ENCODE measurements at regions not wholly inside any gene's neighbourhood (a gene's known extent, or its start where the extent isn't known, plus 50 kb on each side); places are given as distances from the start of the nearest gene placed in this dataset.

DNA sequence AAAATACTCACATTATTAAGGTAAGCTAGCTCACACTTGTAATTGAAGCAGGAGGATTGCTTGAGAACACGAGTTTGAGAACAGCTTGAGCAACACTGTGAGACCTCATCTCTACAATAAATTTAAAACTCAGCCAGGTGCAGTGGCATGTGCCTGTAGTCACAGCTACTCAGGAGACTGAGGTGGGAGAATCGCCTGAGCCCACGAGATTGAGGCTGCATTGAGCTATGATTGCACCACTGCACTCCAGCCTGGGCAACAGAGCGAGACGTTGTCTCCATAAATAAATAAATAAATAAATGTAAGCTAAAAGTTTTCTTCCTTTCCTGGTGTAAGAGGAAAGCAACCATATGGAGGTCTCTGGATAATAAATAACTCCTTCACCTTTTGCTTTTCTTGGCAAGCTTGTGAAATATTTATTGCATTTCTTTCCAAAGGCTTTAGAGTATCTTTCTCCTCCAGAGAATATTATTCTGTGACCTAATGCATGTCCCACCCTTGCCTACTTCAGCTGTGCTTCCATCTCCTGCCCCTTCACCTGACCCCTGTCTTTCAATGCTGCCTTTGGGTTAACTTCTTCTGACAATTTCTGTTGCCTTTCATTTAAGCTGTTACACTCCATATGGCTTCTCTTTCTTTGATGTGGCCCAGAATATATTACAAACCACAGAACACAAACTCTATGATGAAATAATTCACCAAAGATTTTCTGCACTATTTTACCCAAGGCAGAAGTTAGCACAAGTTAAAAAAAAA lies 280.7 kb upstream of the RND3 start:
- TF ChIP-seq, protein P1, sequence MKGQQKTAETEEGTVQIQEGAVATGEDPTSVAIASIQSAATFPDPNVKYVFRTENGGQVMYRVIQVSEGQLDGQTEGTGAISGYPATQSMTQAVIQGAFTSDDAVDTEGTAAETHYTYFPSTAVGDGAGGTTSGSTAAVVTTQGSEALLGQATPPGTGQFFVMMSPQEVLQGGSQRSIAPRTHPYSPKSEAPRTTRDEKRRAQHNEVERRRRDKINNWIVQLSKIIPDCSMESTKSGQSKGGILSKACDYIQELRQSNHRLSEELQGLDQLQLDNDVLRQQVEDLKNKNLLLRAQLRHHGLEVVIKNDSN (IDR thresholded peaks at IDR 0.05), result no peak
- TF ChIP-seq EGR1 (IDR thresholded peaks at IDR 0.05) (no peak), EP300 (IDR thresholded peaks at IDR 0.05; ENCODE audit: borderline replicate concordance) (no peak), TAF1 (IDR thresholded peaks at IDR 0.05; ENCODE audit: low read depth) (no peak), CREB1 (IDR thresholded peaks at IDR 0.05; ENCODE audit: low read depth) (no peak), CEBPB (IDR thresholded peaks at IDR 0.05) (no peak), YY1 (IDR thresholded peaks at IDR 0.05; ENCODE audit: low read depth) (no peak), NFIC (IDR thresholded peaks at IDR 0.05) (no peak)
- TF ChIP-seq, protein P2, sequence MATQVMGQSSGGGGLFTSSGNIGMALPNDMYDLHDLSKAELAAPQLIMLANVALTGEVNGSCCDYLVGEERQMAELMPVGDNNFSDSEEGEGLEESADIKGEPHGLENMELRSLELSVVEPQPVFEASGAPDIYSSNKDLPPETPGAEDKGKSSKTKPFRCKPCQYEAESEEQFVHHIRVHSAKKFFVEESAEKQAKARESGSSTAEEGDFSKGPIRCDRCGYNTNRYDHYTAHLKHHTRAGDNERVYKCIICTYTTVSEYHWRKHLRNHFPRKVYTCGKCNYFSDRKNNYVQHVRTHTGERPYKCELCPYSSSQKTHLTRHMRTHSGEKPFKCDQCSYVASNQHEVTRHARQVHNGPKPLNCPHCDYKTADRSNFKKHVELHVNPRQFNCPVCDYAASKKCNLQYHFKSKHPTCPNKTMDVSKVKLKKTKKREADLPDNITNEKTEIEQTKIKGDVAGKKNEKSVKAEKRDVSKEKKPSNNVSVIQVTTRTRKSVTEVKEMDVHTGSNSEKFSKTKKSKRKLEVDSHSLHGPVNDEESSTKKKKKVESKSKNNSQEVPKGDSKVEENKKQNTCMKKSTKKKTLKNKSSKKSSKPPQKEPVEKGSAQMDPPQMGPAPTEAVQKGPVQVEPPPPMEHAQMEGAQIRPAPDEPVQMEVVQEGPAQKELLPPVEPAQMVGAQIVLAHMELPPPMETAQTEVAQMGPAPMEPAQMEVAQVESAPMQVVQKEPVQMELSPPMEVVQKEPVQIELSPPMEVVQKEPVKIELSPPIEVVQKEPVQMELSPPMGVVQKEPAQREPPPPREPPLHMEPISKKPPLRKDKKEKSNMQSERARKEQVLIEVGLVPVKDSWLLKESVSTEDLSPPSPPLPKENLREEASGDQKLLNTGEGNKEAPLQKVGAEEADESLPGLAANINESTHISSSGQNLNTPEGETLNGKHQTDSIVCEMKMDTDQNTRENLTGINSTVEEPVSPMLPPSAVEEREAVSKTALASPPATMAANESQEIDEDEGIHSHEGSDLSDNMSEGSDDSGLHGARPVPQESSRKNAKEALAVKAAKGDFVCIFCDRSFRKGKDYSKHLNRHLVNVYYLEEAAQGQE (IDR thresholded peaks at IDR 0.05; ENCODE audit: low read depth), result no peak
